H1 (cell line): ENCODE measurements at regions not wholly inside any gene's neighbourhood (a gene's known extent, or its start where the extent isn't known, plus 50 kb on each side); places are given as distances from the start of the nearest gene placed in this dataset.

Experiments
- CTCF ChIA-PET: fragments of 300-600 bp; sonication (Branson Sonifier 250); formaldehyde crosslinking; loops from one replicate; lab custom pipeline; 2021; ENCODE audit not compliant: partially characterized antibody; lab: Charles Lee
- POLR2A ChIA-PET: fragments of 300-600 bp; sonication (Branson Sonifier 250); formaldehyde crosslinking; loops from one replicate; lab custom pipeline; 2021; ENCODE audit warnings: inconsistent platforms; ENCODE audit not compliant: partially characterized antibody; lab: Charles Lee
- DNase-seq, 2 experiments: peaks; one replicate each; pipeline versions ENCODE4 v3.0.0 to v3.0.0-alpha.2; 2010 to 2022; ENCODE audit warnings: low spot score in 2 of 2, low read depth in 1 of 2, mixed read lengths in 1 of 2
- FAIRE-seq: peaks from 2 replicates; lab custom pipeline; 2011; peaks lifted over from hg19 to GRCh38; lab: Jason Lieb, UNC
- H2AFZ ChIP-seq: 2 replicates; pipeline ENCODE4 v1.8.1; 2012; ENCODE audit warnings: low read length, inconsistent platforms
- H2AK5ac ChIP-seq: 2 replicates; pipeline ENCODE4 v1.6.1; 2013; ENCODE audit warnings: low read depth, low read length
- H2BK120ac ChIP-seq: replicated peaks from 2 replicates; pipeline ENCODE3; 2013; ENCODE audit warnings: low read depth, low read length, inconsistent platforms
- H2BK12ac ChIP-seq: 2 replicates; pipeline ENCODE4 v1.6.1; 2013; ENCODE audit warnings: low read depth, low read length
- H2BK15ac ChIP-seq: 2 replicates; pipeline ENCODE4 v1.6.1; 2013; ENCODE audit warnings: low read length
- H2BK20ac ChIP-seq: 2 replicates; pipeline ENCODE4 v1.6.1; 2013; ENCODE audit warnings: low read length
- H2BK5ac ChIP-seq: 2 replicates; pipeline ENCODE4 v1.6.1; 2013; ENCODE audit warnings: low read depth, low read length
- H3K14ac ChIP-seq: 2 replicates; pipeline ENCODE4 v1.6.1; 2013; ENCODE audit warnings: inconsistent platforms; ENCODE audit not compliant: insufficient read length
- H3K18ac ChIP-seq: 2 replicates; pipeline ENCODE4 v1.6.1; 2013; ENCODE audit warnings: low read length; ENCODE audit errors: extremely low read depth
- H3K23ac ChIP-seq: 2 replicates; pipeline ENCODE4 v1.6.1; 2013; ENCODE audit warnings: inconsistent platforms; ENCODE audit not compliant: insufficient read length
- H3K23me2 ChIP-seq: 2 replicates; pipeline ENCODE4 v1.6.1; 2013; ENCODE audit warnings: low read depth, low read length
- H3K27ac ChIP-seq: 2 replicates; pipeline ENCODE4 v1.6.1; 2011; ENCODE audit warnings: low read depth, low read length, inconsistent platforms
- H3K27me3 ChIP-seq, 4 experiments: replicated peaks in 1 of 4; 1 replicate in 1 of 4; 2 replicates in 3 of 4; pipeline versions ENCODE4 v1.6.1 to v1.8.1; 2011 to 2013; ENCODE audit warnings: low read length in 3 of 4, mild to moderate bottlenecking in 3 of 4, inconsistent platforms in 2 of 4, mixed read lengths in 2 of 4, moderate library complexity in 1 of 4; ENCODE audit not compliant: control insufficient read depth in 3 of 4, insufficient read depth in 3 of 4; ENCODE audit errors: extremely low read depth in 1 of 4
- H3K36me3 ChIP-seq, 4 experiments: 2 replicates each; pipeline versions ENCODE4 v1.6.1 to v1.8.1; 2011 to 2013; ENCODE audit warnings: mild to moderate bottlenecking in 4 of 4, low read length in 3 of 4, moderate library complexity in 2 of 4, control low read depth in 1 of 4, inconsistent platforms in 1 of 4; ENCODE audit not compliant: insufficient read depth in 4 of 4, control insufficient read depth in 2 of 4
- H3K4ac ChIP-seq: replicated peaks from 2 replicates; pipeline ENCODE3; 2013; ENCODE audit warnings: low read length, low read depth, mixed read lengths, inconsistent platforms; ENCODE audit not compliant: insufficient read length
- H3K4me1 ChIP-seq, 4 experiments: replicated peaks in 1 of 4; 1 replicate in 1 of 4; 2 replicates in 3 of 4; pipeline versions ENCODE4 v1.6.1 to v1.8.1; 2011 to 2013; ENCODE audit warnings: low read length in 3 of 4, inconsistent platforms in 2 of 4, mixed read lengths in 1 of 4; ENCODE audit not compliant: insufficient read depth in 4 of 4, control insufficient read depth in 3 of 4
- H3K4me2 ChIP-seq, 2 experiments: 2 replicates each; pipeline versions ENCODE4 v1.6.1 to v1.8.1; 2011 to 2013; ENCODE audit warnings: low read depth in 2 of 2, low read length in 2 of 2, control low read depth in 1 of 2, inconsistent platforms in 1 of 2, mild to moderate bottlenecking in 1 of 2; ENCODE audit not compliant: insufficient read depth in 1 of 2
- H3K4me3 ChIP-seq, 4 experiments: fragments of 200-600, 300-600 bp in 1 of 4; sonication (generic), shearing (Covaris generic), sonication (Bioruptor Twin) in 1 of 4; 2 replicates each; pipeline versions ENCODE4 v1.5.1 to v1.8.1; 2011 to 2016; ENCODE audit warnings: low read length in 4 of 4, low read depth in 3 of 4, control low read depth in 2 of 4, inconsistent platforms in 2 of 4, mild to moderate bottlenecking in 2 of 4, mixed read lengths in 1 of 4, moderate library complexity in 1 of 4; ENCODE audit not compliant: insufficient read depth in 2 of 4; ENCODE audit errors: extremely low read depth in 1 of 4
- H3K56ac ChIP-seq: replicated peaks from 2 replicates; pipeline ENCODE3; 2013; ENCODE audit warnings: low read depth, mild to moderate bottlenecking, mixed read lengths, low read length, inconsistent platforms; ENCODE audit not compliant: insufficient read length
- H3K79me1 ChIP-seq: 2 replicates; pipeline ENCODE4 v1.6.1; 2013; ENCODE audit warnings: low read depth, low read length, control low read depth
- H3K79me2 ChIP-seq, 2 experiments: 2 replicates each; pipeline versions ENCODE4 v1.6.1 to v1.8.1; 2012 to 2013; ENCODE audit warnings: low read length in 2 of 2, mild to moderate bottlenecking in 2 of 2, inconsistent platforms in 1 of 2; ENCODE audit not compliant: insufficient read depth in 2 of 2, control insufficient read depth in 1 of 2
- H3K9ac ChIP-seq, 4 experiments: replicated peaks in 1 of 4; 1 replicate in 1 of 4; 2 replicates in 3 of 4; pipeline versions ENCODE4 v1.6.1 to v1.8.1; 2011 to 2013; ENCODE audit warnings: low read depth in 3 of 4, low read length in 3 of 4, control low read depth in 2 of 4, mild to moderate bottlenecking in 2 of 4, moderate library complexity in 2 of 4, inconsistent platforms in 1 of 4; ENCODE audit errors: extremely low read depth in 1 of 4
- H3K9me3 ChIP-seq, 2 experiments: 2 replicates each; pipeline versions ENCODE4 v1.6.1 to v1.8.1; 2012 to 2013; ENCODE audit warnings: mild to moderate bottlenecking in 2 of 2, moderate library complexity in 2 of 2, control low read depth in 1 of 2, inconsistent platforms in 1 of 2, low read depth in 1 of 2, low read length in 1 of 2, mixed read lengths in 1 of 2; ENCODE audit not compliant: insufficient read depth in 2 of 2
- H4K20me1 ChIP-seq, 2 experiments: replicated peaks in 1 of 2; 2 replicates each; pipeline versions ENCODE3 to v1.8.1; 2011 to 2013; ENCODE audit warnings: inconsistent platforms in 2 of 2, low read length in 2 of 2, mild to moderate bottlenecking in 1 of 2; ENCODE audit not compliant: insufficient read depth in 2 of 2, control insufficient read depth in 1 of 2
- H4K5ac ChIP-seq: 2 replicates; pipeline ENCODE4 v1.6.1; 2013; ENCODE audit warnings: low read length, low read depth, mixed read lengths, inconsistent platforms; ENCODE audit not compliant: insufficient read length
- H4K8ac ChIP-seq: 2 replicates; pipeline ENCODE4 v1.8.0; 2013; ENCODE audit warnings: mild to moderate bottlenecking, moderate library complexity, low read length, inconsistent platforms; ENCODE audit not compliant: insufficient read depth; ENCODE audit errors: extremely low read depth
- H4K91ac ChIP-seq: replicated peaks from 2 replicates; pipeline ENCODE3; 2013; ENCODE audit warnings: low read length, mixed read lengths, inconsistent platforms; ENCODE audit not compliant: insufficient read length
- BACH1 ChIP-seq: IDR thresholded peaks from 2 replicates; pipeline ENCODE4 v1.6.1; 2012; ENCODE audit warnings: low read length, improper control_type of control experiment
- BRCA1 ChIP-seq: IDR thresholded peaks from 2 replicates; pipeline ENCODE4 v1.6.1; 2012; ENCODE audit warnings: low read depth, low read length, improper control_type of control experiment
- POU5F1 ChIP-seq: IDR thresholded peaks from 2 replicates; pipeline ENCODE4 v1.6.1; 2011; ENCODE audit warnings: low read depth, mild to moderate bottlenecking, low read length, moderate library complexity
- RAD21 ChIP-seq, 2 experiments: IDR thresholded peaks in 1 of 2; conservative IDR thresholded peaks in 1 of 2; 2 replicates each; pipeline ENCODE4 v1.6.1; 2011; ENCODE audit warnings: low read depth in 2 of 2, low read length in 2 of 2, improper control_type of control experiment in 1 of 2, inconsistent platforms in 1 of 2, mild to moderate bottlenecking in 1 of 2, moderate library complexity in 1 of 2
- WGBS, 2 experiments: shearing (Covaris generic) in 1 of 2; methylation state at CpG; one replicate each; pipeline versions ENCODE4 v1.1.6 to v1.1.7; 2013 to 2015; ENCODE audit warnings: low lambda C conversion rate in 2 of 2, mixed read lengths in 2 of 2, inconsistent platforms in 1 of 2, low coverage in 1 of 2, missing lambda C conversion rate in 1 of 2; ENCODE audit not compliant: insufficient replicate concordance in 2 of 2, insufficient coverage in 1 of 2, insufficient read length in 1 of 2; ENCODE audit errors: extremely low coverage in 1 of 2, missing lambda C conversion rate in 1 of 2; 5-methylcytosine and 5-hydroxymethylcytosine counted together
- TF ChIP-seq, protein P1 (sequence below), 3 experiments: IDR thresholded peaks; 1 replicate in 2 of 3; 2 replicates in 1 of 3; pipeline versions ENCODE4 v1.5.1 to v1.6.1; 2011; ENCODE audit warnings: low read length in 3 of 3, mild to moderate bottlenecking in 3 of 3, inconsistent platforms in 2 of 3, low read depth in 1 of 3, moderate library complexity in 1 of 3; ENCODE audit not compliant: insufficient read depth in 1 of 3; ENCODE audit errors: control extremely low read depth in 1 of 3

DNA sequence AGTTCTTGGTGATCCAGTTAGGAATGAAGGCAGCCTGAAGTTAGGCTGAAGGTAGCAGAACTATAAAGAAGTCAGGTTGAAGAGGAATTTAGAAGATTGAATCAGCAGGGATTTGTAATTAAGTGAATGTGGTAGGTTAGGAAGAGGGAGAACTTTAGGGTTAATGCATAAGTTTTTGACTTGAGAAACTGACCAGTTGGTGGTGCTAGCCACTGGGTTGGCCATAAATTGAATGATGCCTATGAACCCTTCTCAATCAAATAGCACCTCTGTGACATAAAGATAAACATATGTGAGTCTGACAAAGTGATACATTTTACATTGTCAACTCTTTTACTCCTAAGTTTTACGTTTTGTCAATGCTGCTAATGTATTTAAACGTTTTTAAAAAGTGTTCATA, 290.6 kb upstream of the NAV3 start:
- Histone ChIP-seq H3K4me2 (no peak overlapping the region), H2BK20ac (no peak overlapping the region), H3K79me1 (no peaks in the 10 kb centered on the region), H3K4me1 (no peaks in the 10 kb centered on the region), H2BK12ac (no peak overlapping the region), H3K79me2 (no peaks in the 10 kb centered on the region), H2BK15ac (no peak overlapping the region), H2AFZ (no peak overlapping the region), H3K9me3 (no peaks in the 10 kb centered on the region), H4K20me1 (no peaks in the 10 kb centered on the region), H3K27me3 (no peaks in the 10 kb centered on the region), H3K27ac (no peak overlapping the region), H4K91ac (no peak overlapping the region), H3K36me3 (no peaks in the 10 kb centered on the region), H2BK120ac (no peak overlapping the region), H3K4ac (no peak overlapping the region), H2BK5ac (no peak overlapping the region), H3K23ac (no peak overlapping the region), H3K56ac (no peak overlapping the region), H3K9ac (no peak overlapping the region), H3K14ac (no peak overlapping the region), H3K18ac (no peak overlapping the region), H3K23me2 (no peaks in the 10 kb centered on the region), H4K8ac (no peak overlapping the region), H4K5ac (no peak overlapping the region), H2AK5ac (no peak overlapping the region), H3K4me3 (no peak overlapping the region)
- TF ChIP-seq RAD21 (IDR thresholded peaks at IDR 0.05 in 1 of 2, conservative IDR thresholded peaks at IDR 0.05 in 1 of 2; ENCODE audit: low read depth in 2 of 2, low read length in 2 of 2) (peak; percentile 44 to 52), POU5F1 (no peak), BRCA1 (no peak), BACH1 (no peak)
- TF ChIP-seq, protein P1, sequence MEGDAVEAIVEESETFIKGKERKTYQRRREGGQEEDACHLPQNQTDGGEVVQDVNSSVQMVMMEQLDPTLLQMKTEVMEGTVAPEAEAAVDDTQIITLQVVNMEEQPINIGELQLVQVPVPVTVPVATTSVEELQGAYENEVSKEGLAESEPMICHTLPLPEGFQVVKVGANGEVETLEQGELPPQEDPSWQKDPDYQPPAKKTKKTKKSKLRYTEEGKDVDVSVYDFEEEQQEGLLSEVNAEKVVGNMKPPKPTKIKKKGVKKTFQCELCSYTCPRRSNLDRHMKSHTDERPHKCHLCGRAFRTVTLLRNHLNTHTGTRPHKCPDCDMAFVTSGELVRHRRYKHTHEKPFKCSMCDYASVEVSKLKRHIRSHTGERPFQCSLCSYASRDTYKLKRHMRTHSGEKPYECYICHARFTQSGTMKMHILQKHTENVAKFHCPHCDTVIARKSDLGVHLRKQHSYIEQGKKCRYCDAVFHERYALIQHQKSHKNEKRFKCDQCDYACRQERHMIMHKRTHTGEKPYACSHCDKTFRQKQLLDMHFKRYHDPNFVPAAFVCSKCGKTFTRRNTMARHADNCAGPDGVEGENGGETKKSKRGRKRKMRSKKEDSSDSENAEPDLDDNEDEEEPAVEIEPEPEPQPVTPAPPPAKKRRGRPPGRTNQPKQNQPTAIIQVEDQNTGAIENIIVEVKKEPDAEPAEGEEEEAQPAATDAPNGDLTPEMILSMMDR (IDR thresholded peaks at IDR 0.05; ENCODE audit: control extremely low read depth in 1 of 3, insufficient read depth in 1 of 3, low read depth in 1 of 3, low read length in 3 of 3): peak in 2 of 3 experiments; percentile 25 to 28; a peak in 2 of 4 replicates
- FAIRE-seq (no peak), DNase-seq (no peak)
- POLR2A ChIA-PET: no interaction called here
- CTCF ChIA-PET: interaction anchor here (0.5 kb wide), 1 partner anchor 24 kb away, joined by 3 read pairs; no protein-coding TSS in a partner anchor
- WGBS, 2 experiments: 79% methylated on average over 2 of the region's 2 CpGs; no CpG with 5 or more reads in 1 of the 2 experiments
